ENCODE measurements at regions not wholly inside any gene's neighbourhood (a gene's known extent, or its start where the extent isn't known, plus 50 kb on each side); places are given as distances from the start of the nearest gene placed in this dataset.
A peak's percentile ranks its signal among the peaks of the same experiment; 100 is the strongest.

DNA sequence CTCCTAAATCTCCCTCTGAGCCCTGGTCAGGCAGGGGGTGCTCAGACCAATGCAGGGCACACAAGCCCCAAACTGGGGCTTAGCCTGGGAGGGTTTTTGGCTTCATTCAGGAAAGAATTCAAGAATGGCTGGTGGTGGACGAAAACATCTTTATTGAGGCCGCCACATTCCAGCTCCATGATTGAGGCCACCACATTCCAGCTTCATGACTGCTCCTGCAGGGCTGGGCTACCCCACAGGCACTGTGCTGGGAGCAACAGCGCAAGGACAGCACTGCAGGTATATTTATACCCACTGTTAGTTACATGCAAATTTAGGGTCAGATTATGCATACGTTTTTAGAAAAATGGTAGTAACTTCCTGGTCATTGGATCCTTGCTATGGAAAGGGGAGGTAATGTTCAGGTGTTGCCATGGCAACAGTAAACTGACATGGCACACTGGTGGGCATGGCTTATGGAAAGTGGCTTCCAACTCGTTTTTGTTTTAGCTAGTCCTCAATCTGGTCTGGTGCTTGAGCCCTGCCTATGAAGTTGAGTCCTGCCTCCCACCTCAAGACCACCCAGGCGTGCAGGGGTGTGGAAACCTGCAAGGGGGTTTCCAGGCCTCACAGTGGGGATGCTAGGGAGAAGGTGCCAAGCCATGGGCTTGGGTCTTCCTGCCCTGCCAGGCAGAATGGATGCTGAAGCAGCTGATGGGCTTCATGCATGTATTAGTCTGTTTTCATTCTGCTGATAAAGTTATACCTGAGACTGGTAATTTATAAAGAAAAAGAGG is 348.7 kb upstream of the AJAP1 start:
- DNase-seq (ENCODE audit: insufficient read length, low spot score) (no peak), FAIRE-seq (no peak)

DNA sequence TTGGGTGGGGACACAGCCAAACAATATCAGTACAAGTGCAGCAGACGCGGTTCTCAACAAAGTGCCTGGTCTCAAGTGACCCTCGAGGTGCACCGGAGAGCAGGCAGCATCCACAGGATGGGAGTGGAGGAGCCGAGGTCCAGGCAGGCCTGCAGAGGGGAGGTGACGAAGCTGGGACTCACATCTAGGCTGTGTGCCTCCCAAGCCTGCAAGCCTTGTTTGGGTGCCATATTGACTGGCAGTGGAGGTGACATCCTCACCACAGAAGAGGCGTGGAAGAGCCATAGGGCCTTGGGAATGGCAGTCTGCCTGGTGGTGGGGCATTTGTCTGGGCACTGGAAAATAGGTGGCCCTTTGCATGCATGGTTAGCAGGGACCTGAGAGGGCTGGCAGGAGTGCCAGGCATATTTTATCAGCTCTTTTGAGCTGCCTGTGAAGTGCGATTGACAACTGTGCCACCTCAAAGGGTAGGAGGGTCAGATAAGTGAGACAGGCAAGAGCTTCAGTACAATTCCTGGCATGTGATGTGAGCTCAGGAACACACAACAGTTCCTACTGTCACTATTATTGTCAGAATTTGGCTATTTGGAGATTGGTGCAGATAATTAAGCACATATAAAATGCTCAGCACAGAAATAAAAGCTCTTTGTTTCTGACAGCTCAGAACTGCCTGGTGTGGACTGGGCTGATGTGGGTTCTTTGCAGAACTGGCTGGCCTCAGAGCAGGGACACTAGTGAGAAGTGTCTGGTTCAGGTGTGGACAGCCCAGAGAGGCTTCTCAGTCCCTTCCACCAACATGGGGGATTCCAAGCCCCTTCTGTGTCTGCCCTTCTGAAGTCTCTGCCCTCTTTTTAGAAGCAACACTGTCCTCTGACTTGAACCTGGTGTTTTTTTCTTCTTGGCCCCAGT is 347.6 kb upstream of the AJAP1 start:
- no peak for DNase-seq (ENCODE audit: insufficient read length, low spot score)
- FAIRE-seq, result no peak

DNA sequence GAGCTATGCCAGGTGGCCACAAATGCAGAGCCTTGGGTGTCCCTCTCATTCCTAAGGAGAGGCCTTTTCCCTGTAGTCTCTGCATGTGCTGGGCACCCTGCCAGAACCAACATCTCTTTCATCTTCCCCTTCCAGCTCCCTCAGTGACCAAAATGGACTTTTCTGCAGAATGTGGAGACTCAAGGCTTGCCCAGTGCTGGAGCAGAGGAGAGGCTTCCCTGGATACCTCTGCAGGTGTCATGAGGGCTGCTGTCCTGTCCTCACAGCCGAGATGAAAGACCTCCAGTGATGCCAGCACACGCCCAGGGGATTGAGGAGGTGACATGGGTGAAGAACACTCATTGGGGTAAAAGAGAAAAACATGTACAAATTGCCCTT is 347.0 kb upstream of the AJAP1 start:
- DNase-seq (ENCODE audit: insufficient read length, low spot score), result no peak
- FAIRE-seq, result no peak

DNA sequence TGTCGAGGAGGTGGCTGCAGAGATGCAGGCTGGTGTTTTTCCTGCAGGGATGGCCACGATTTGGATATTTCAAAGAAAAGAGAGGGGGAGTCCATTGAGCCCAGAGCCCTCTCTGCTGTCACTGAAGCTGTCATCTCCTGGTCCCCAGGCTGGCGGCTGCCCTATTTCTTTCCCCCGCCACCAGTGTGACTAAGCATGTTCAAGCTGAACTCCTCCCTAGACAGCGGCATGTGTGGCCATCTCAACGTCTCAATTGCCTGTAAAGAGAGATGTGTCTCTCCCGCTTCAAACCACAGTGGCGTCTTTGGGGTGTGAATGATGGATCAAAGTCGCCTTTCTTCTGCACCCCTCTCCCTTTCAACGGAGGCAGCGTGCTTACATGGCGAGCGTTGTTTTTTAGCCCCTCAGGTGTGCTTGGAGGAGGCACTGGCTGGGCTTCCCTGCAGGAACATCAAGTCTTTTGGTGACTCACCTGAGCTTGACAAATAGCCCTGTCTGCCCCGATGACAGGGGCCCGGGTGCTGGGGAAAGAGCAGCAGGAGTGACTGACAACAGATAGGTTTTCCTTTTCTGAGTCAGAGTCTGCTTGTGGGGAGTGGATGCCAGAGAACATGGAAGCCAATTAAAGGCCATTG is 346.4 kb upstream of the AJAP1 start:
- FAIRE-seq, result no peak
- no peak for DNase-seq (ENCODE audit: insufficient read length, low spot score)

DNA sequence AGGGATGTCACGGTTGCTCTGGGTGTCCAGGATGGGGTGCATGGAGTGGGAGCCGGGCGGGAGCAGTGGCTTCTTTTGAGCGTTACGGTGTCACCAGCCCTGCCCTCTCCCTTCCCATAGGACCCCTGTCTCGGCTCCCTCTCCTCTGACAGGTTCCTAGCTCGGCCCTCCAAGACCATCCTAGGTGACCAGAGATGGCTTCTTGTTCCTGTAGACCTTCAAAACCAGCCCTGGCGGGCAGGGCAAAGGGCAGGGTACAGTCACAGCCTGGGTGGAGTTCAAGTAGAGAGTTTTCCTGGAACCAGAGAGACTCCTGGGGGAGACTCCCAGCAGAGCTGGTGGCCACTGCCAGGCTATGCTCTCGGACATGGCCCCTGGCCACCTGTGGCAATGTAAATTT is 345.6 kb upstream of the AJAP1 start:
- FAIRE-seq, result no peak
- DNase-seq (ENCODE audit: insufficient read length, low spot score), result no peak

DNA sequence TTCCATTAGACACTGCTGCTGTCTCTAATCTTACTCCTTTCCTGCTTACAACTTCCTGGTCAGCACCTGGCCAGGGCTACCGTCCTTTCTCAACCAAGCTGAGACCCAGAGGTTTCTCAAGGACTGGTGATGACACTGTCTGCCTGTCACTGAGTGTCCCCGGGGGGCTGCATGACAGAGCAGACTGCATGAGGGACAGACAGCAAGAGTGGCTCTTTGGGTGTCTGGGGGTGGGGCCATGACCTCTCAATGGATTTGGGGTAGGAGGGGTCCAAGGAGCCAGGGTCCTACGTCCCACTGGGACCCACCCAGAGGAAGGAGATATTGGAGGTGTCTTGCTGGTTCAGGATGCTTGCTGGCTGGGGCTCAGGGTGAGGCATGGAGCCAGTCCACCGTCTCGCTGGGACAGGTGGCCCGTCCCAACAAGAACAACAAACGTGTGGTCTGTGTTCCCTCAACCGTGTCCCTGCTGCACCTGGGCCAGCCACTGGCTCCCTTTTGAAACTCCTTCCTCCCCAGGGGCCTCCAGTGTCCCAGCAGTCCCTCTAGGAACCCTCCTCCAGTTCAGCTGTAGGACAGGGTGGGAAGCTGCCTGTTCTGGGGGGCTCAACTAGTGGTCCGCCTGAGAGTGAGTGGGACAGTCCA is 344.6 kb upstream of the AJAP1 start:
- DNase-seq (ENCODE audit: insufficient read length, low spot score), result peak; percentile 32
- FAIRE-seq, result no peak

DNA sequence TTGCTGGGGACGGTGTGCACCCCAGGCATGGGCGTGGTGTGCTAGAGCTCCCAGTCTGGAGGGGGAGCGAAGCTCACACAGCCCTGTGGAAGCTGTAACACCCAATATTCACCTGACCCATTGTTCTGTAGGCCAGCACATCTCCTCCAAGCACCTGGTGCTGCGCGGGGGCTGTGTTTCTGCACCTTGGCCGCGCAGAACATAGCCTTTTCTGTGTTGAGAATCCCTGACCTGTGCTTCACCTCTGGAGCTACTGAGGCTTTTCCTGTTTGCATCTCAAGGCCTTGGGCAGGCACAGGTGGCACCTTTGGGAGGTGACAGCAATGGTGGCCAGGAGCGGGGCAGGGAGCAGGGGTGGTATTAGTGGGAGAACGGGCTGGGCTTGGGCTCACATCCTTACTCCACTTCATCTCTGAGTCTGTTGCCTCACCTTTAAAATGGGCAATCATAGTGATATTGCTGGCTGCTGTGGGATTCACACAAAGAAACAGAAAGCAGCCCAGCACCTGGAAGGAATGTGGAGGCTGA is 343.9 kb upstream of the AJAP1 start:
- FAIRE-seq (no peak), DNase-seq (ENCODE audit: insufficient read length, low spot score) (no peak)

DNA sequence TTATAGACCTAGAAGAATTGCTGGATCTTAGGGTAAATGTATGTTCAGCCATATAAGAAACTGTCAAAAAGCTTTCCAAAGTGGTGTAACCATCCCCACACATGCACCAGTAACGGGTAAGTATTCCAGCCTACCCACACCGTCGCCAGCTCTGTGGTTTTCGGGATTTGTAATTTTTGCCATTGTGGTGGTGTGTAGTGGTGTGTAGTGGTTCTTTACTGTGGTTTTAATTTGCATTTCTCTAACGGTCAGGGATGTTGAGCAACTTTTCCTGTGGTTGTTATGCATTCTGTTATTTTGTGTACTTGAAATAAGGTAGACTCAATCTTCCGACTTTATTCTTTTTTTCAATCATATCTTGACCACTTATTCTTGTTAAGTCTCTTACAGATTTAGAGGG is 342.4 kb upstream of the AJAP1 start:
- FAIRE-seq, result no peak

DNA sequence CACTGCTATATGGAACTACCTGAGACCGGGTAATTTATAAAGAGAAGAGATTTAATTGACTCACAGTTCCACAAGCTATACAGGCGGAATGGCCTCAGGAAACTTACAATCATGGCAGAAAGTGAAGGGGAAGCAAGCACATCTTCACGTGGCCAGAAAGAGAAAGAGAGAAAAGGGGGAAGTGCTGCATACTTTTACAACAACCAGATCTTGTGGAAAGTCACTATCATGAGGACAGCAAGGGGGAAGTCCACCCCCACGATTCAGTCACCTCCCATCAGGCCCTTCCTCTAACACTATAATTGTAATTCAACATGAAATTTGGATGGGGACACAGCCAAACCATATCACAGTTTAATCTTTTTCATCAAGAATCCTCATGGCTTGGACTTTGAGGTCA is 339.2 kb upstream of the AJAP1 start:
- no peak for FAIRE-seq

More for the DNA sequence above, 342.4 kb upstream of the AJAP1 start:
- DNase-seq (ENCODE audit: insufficient read length, low spot score), result no peak

DNA sequence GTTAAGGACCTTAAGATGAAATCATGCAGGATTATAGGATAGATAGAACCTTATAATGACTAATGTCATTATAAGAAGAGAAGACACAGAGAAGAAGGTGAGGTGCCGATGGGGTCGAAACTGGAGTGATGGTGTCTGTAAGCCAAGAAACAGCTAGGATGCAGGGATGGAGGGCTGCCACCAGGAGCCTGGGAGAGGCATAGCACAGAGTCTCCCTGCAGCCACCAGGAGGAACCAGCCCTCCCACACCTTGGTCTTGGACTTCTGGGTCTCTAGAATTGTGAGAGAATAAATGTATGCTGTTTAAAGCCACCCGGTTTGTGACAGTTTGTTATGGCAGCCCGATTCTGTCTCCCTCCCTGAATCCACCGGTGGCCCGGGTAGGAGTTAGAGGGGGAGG is 337.2 kb upstream of the AJAP1 start:
- DNase-seq (ENCODE audit: insufficient read length, low spot score), result no peak
- FAIRE-seq, result no peak

More for the DNA sequence above, 339.2 kb upstream of the AJAP1 start:
- DNase-seq (ENCODE audit: insufficient read length, low spot score), result no peak

DNA sequence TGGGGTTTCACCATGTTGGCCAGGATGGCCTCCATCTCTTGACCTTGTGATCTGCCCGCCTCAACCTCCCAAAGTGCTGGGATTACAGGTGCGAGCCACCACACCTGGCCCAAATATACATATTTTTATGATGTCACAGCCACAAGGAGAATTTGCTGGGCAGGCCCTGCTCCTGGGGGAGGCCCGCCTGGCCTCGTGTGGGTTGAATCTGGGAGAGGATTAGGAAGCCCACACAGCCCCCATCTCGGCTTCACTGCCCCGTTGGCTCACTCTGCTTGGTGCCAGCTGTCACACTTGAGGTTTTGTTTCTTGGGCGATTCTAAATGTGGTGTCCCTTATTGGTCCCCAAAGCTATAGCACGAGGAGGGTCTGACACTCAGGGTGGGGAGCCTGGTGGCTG is 335.7 kb upstream of the AJAP1 start:
- no peak for DNase-seq (ENCODE audit: insufficient read length, low spot score)
- FAIRE-seq, result no peak

DNA sequence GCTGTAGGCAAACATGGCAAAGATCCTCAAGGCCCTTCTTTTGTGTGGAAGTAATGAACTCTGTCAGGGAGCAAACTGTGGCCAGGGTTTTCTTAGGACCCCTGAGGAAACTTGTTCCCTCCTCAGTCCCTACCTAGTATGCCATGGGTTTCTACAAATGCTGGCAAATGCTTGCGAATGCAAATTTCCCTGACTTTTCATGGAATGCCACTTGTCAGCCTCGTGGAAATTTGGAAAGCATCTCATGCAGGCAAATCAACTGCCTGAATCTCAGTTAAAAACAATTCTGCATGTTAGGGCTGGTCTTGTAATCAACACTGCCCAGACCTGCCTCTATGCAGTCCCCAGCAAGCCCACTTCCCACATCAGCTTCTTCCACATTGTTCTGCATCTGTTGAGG is 334.9 kb upstream of the AJAP1 start:
- FAIRE-seq, result no peak
- DNase-seq (ENCODE audit: insufficient read length, low spot score), result no peak

DNA sequence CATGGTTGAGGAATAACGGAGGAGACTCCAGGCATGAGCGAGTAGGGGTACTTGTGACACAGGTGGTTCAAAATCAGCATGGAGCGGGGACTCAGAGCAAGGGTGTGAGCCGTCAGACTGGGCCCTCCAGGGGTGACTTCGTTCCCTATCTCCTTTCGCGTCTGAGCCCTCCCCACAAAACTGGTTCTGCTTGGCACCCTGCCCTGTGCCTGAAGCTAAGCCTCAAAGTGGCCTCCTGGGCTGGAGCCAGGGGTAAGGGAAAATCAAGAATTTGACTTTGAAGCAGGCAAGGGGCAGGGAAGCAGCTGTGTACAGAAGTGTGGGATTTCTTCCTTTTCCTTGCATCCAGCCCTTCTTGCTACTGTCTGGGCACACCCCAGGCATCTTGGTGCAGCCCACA is 331.5 kb upstream of the AJAP1 start:
- FAIRE-seq, result no peak
- DNase-seq (ENCODE audit: insufficient read length, low spot score), result no peak

DNA sequence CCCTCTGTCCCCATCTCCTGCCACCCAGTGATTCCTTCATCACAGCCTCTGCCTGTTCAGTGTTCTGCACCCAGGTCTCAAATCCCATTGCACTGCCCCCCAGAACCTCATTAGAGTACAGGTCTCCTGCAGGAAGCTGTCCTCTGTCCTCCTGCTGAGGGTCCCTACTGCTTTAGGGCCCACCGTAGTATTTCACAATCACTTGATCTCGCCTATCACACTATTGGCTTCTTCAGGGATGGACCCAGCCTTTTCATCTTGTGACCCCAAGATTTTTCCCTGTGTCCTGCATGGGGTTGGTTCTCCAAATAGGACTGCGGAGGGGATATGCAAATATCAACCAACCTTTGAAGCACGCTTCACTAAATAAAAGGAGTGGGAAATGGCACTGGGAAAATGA is 331.1 kb upstream of the AJAP1 start:
- no peak for FAIRE-seq
- no peak for DNase-seq (ENCODE audit: insufficient read length, low spot score)

DNA sequence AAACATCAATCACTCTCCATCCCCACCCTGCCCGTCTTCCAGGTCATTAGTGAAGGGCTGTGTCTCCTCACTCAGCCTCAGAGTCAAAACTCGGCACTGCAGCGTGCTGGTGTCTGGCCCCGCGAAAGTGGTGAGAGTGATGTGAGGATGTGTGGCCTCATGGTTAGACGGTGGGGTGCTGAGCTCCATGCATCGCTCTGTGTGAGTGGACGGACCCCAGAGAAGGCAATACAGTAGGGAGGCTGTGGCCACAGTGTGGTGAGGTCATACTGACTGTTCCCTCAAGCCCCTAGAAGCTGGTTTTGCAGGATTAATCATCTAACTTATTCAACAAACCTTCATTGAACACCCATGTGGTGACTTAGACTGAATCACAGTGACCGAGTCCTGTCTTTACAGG is 329.9 kb upstream of the AJAP1 start:
- FAIRE-seq (no peak), DNase-seq (ENCODE audit: insufficient read length, low spot score) (no peak)

DNA sequence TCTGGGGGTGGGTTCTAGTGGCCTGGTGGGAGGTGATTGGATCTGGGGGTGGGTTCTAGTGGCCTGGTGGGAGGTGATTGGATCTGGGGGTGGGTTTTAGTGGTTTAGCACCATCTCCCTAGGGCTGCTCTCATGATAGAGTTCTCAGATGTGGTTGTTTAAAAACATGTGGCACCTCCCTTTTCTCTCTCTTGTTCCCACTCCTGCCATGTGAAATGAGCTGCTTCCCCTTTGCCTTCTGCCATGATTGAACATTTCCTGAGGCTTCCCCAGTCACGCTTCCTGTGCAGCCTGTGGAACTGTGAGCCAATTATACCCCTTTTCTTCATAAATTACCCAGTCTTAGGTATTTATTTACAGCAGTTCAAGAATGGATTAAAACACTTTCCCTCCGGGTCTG is 327.3 kb upstream of the AJAP1 start:
- no peak for DNase-seq (ENCODE audit: insufficient read length, low spot score)
- FAIRE-seq, result no peak

DNA sequence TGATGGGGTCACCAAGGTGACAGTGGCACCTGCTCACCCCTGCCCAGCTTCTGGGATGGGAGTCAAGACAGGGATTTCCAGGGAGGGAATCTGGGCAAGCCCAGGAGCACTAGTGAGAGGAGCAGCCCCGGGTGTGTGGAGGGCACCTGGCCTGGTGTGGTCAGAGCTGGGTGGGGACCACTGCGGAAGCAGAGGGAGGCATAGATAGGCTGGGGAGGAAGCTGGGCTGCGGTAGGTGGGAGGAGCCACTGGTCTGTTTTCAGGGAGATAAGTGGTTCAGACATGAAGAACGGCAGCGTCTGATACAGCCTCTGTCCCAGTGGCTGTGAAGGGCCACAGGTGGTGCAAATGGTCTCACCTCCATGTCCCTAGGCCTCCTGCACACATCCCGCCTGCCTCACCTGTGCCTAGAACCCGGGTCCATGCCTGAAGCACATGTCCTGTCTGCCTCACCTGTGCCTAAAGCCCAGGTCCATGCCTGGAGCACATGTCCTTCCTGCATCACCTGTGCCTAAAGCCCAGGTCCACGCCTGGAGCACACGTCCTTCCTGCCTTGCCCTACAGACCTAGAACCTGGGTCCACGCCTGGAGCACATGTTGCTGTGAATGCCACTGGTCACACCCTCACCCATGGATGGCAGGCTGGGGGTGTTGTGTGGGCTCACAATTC is 325.9 kb upstream of the AJAP1 start:
- FAIRE-seq, result no peak
- no peak for DNase-seq (ENCODE audit: insufficient read length, low spot score)

DNA sequence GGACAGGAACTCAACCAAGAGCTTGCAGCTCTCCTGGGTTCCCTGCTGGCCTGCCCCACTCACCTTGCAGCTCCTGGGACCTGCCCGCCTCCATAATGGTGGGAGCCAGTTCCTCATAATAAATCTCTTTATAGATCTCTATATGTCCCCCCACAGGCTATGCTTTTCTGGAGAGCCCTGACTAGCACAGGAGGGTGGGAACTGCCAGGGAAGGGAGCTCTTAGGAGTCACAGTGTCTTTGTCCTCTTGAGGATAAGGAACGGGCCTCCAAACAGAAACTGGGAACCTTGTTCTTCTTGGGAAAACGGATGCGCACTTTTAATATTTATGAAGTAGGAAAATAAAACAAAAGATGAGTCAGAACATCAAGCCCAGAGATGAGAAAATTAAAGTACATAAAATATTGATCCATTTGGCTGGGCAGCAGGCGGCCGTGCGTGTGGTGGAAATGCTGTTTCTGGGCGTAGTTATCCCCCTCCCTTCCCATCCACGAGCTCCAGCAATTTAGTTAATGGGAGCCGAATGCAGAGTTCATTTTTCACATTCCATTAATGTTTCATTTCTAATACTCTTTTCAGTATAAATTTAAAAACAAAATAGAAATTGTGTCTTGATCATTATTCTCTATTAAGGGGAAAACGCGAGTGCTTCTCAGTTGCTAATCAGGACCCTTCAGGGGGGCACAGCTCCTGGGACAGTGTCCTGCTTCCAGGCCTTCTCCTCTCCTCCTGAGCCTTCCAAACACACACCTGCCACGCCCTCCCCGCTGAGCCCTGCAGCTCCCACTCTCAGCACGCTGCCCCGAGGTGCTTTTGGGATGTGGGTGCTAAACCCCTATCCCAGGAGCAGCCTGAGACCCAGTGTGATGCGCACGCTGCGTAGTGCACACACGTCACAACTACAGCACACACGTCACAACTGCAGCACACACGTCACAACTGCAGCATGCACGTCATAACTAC is 323.3 kb upstream of the AJAP1 start:
- no peak for FAIRE-seq
- no peak for DNase-seq (ENCODE audit: insufficient read length, low spot score)

DNA sequence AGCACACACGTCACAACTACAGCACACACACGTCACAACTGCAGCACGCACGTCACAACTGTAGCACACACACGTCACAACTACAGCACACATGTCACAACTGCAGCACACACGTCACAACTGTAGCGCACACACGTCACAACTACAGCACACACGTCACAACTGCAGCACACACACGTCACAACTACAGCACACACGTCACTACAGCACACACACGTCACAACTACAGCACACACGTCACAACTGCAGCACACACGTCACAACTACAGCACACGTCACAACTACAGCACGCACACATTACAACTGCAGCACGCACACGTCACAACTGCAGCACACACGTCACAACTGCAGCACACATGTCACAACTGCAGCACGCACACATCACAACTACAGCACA is 322.6 kb upstream of the AJAP1 start:
- FAIRE-seq (no peak), DNase-seq (ENCODE audit: insufficient read length, low spot score) (no peak)

Data from GM19239 (cell line).